ENCODE measurements at regions not wholly inside any gene's neighbourhood (a gene's known extent, or its start where the extent isn't known, plus 50 kb on each side); places are given as distances from the start of the nearest gene placed in this dataset.

DNA sequence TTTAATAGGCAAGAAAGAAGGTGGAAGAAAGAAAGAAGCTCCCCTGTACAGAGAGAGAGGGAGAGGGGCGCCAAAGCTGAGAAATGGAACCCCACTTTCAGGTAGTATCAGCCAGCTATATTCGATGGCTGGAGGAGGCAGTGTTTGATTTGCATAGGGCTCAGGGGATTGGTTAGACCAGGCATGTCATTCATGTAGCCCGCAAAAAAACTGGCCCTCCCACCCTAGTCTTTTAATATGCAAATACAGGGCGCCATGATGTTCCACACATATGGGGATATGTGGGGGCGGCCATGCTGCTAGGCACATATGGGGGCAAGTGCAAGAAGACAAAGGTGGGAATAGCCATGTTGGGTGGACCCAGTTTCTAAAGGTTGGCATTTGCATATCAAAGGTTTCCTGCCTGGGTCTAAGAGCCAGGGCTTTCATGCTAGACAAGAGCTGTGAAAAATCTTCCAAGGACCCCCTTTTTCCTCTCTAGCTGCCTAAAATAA is 174.4 kb upstream of the ADRA1B start:
- no peak for TF ChIP-seq GATA1 (IDR thresholded peaks at IDR 0.05; ENCODE audit: low read depth, low read length)
- TF ChIP-seq POLR2A (IDR thresholded peaks at IDR 0.05; ENCODE audit: low read length): no peak
- DNase-seq: no peak

DNA sequence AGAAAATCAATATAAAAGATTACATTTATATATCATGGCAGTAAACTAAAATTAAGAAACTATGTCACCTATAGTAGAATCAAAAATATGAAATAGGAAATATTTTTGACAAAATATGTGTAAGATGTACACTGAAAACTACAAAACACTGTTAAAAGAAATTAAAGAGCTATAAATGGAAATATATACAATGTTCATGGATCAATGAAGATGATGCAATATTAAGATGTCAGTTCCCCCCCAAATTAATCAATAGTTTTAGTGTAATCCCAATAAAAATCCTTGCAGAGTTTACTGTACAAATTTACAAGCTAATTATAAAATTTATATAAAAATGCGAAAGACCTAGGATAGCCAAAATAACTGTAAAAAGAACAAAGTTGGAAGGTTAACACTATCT is 173.0 kb upstream of the ADRA1B start:
- no peak for DNase-seq
- TF ChIP-seq GATA1 (IDR thresholded peaks at IDR 0.05; ENCODE audit: low read depth, low read length) (no peak), POLR2A (IDR thresholded peaks at IDR 0.05; ENCODE audit: low read length) (no peak)

DNA sequence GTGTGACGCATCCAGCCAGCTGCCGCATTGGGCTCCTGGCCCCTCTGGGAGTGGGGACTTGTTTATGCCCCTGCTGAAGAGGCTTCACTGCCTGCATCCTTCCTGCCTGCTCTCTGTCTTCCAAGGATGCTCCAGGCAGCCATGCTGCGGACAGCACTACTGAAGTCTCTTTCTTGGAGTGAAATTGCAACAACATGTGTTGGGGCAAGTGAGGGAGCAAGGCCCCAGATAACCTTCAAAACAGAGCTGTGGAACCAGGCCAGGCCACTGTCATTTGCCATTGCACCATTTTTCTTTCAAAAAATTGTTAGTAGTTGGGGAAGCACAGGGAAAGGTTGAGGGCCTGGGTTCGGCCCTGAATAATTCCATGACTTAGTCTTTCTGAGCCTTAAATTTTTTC is 169.6 kb upstream of the ADRA1B start:
- DNase-seq: no peak
- no peak for TF ChIP-seq POLR2A (IDR thresholded peaks at IDR 0.05; ENCODE audit: low read length)
- TF ChIP-seq GATA1 (IDR thresholded peaks at IDR 0.05; ENCODE audit: low read depth, low read length): no peak

DNA sequence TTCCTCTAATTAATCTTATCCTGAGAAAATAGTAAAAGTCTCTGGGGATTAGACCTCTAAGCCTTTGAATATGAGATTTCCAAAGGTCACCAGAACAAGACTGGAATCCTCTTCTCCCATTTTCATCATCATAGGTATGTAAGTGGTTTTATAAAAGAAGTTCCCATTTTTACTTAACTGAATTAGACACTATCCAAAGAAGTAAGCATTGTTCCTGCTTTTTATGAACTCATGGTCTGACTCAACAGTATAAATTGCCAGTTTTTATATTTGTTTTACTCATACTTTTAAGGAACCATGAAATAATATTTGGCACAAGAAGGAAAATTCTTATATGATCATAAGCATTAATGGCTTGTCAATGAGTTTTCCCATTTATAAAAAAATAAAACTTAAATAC is 167.1 kb upstream of the ADRA1B start:
- DNase-seq: no peak
- TF ChIP-seq POLR2A (IDR thresholded peaks at IDR 0.05; ENCODE audit: low read length) (no peak), GATA1 (IDR thresholded peaks at IDR 0.05; ENCODE audit: low read depth, low read length) (no peak)

DNA sequence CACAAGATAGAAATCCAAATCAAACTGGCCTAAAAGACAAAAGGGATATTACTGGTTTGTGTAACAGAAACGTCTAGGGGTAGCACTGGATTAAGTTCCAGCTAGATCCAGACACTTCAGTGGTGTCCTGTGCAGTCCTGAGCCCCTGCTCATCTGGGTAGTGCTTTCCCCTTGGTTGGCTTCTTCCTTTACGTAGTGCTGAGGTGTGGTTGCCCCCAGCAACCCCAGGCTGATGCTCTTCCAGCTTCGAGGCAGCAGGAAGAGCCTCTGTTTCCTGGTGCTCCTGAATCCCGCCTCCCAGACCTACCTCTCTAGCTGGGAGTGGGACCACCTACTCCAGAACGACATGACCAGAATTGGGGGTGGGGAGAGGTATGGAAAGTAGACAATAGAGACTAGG is 166.1 kb upstream of the ADRA1B start:
- no peak for DNase-seq
- TF ChIP-seq GATA1 (IDR thresholded peaks at IDR 0.05; ENCODE audit: low read depth, low read length) (no peak), POLR2A (IDR thresholded peaks at IDR 0.05; ENCODE audit: low read length) (no peak)

DNA sequence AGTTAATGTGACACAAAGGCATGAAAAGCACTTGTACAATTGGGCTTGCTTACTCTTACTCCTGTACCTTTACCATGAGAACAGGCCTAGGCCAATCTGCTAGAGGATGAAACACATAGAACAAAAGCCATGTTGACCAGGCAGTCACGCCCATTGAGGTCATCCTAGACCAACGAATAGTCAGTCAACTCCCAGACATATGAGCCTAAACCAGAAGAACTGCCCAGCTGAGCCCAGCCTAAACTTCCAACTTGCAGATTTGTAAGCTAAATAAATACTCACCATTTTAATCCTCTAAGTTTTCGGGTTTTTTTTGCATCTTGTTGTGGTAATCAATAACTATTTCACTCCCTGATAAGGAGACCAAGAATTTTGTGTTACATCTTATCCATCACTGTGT is 164.8 kb upstream of the ADRA1B start:
- no peak for DNase-seq
- TF ChIP-seq POLR2A (IDR thresholded peaks at IDR 0.05; ENCODE audit: low read length) (no peak), GATA1 (IDR thresholded peaks at IDR 0.05; ENCODE audit: low read depth, low read length) (no peak)

DNA sequence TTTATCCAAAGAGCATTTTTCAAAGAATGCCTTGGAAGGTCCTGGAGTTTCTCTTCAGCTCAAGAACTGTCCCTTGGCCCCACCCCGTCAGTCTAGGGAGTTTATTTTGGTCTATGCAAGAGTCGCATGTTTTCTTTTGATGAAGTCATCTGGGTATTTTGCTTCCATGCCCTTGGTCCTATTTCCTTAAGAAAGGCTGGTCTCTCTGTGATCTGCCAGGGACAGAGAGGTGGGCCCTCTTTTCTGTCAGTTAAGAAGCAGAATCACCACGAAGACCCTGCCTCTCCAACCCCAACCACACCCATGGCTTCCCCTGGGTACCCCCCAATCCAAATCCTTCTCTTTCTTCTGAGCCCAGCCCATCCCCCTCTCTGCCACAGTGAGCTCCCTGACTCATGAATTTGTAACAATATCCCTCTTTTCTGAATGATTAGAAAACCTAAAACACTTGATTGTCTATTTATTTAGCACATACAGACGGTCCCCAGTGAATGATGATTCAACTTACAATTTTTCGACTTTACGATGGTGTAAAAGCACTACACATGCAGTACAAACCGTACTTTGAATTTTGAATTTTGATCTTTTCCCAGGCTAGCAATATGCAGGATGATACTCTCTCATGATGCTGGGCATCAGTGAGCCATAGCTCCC is 163.5 kb upstream of the ADRA1B start:
- DNase-seq: no peak

DNA sequence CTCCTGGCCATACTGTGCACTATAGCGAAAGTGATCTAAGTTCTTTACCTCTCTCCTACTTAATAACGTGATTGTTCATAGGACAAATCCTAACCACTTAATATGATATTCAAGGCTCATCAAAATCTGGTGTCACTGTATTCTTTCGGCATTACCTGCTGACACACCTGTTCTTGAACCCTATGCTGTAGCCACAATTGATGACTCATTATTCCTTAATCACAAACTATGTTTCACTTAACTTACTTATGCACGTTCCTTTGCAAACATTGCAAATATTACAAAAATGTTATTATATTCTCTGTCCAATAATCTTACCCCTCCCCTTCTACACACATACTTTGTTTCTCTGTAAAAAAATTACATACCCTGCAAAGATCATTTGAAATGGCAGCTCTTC is 158.1 kb upstream of the ADRA1B start:
- TF ChIP-seq POLR2A (IDR thresholded peaks at IDR 0.05; ENCODE audit: low read length): no peak
- no peak for DNase-seq

More for the DNA sequence above, 163.5 kb upstream of the ADRA1B start:
- TF ChIP-seq GATA1 (IDR thresholded peaks at IDR 0.05; ENCODE audit: low read depth, low read length) (no peak), POLR2A (IDR thresholded peaks at IDR 0.05; ENCODE audit: low read length) (no peak)

DNA sequence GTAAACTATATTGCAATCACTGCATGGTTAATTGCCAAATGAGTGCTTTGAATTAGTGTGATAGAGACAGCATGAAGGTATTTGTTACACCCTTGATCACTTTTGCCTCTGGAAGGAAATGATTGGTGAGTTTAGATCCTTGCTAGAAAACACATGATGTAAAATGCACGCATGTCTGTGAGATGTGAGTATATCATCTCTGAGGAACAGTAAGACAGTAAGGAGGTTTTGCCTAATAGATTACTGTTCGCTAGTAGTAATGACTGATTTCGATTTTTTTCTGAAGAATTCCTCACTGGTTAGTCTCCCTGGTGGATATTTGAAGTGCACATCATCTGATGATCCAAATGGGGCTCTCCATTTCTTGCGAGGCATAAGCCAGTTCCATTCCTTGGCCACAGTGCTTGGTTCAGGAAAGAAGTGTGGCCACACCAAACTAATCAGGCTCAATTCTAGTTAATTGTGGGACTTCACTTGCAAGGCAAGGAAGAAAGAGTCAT is 156.4 kb upstream of the ADRA1B start:
- TF ChIP-seq POLR2A (IDR thresholded peaks at IDR 0.05; ENCODE audit: low read length): no peak

DNA sequence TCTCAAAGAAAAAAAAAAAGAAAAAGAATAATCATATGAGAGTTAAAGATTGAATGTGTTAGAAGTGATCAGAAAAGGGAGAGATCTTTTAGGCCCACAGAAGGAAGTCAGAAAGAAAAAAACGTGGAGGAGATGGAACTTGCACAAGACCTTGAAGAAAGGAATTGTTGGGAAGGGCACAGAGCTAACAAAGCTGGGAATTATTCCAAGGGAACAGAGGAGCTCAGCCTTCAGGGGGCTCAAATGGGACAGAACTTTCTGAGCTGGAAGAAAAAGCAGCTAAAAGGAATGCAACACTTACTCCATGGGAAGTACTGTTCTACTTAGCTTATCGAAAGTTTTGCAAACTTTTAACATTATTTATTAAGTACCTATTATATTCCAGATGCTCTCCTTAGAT is 153.4 kb upstream of the ADRA1B start:
- no peak for DNase-seq
- TF ChIP-seq GATA1 (IDR thresholded peaks at IDR 0.05; ENCODE audit: low read depth, low read length) (no peak), POLR2A (IDR thresholded peaks at IDR 0.05; ENCODE audit: low read length) (no peak)

More for the DNA sequence above, 156.4 kb upstream of the ADRA1B start:
- DNase-seq: no peak

DNA sequence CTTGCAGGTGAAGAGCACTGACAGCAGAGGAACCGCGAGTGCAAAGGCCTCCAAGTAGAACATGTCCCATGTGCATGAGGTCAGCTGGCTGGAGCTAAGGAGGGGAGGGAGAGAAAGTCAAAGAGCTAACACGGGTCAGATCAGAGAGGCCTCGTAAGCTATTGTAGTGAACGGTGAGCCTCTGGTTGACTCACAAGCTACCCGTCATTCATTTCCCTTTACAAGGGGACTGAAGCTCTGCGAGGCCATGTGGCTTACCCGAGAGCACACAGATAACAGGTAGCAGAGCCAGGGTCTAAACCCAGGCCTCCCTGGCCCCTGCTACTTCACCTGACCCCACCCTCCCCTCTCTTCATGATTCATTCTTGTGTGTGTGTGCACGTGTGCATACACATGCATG is 152.7 kb upstream of the ADRA1B start:
- TF ChIP-seq GATA1 (IDR thresholded peaks at IDR 0.05; ENCODE audit: low read depth, low read length) (no peak), POLR2A (IDR thresholded peaks at IDR 0.05; ENCODE audit: low read length) (no peak)
- DNase-seq: no peak

DNA sequence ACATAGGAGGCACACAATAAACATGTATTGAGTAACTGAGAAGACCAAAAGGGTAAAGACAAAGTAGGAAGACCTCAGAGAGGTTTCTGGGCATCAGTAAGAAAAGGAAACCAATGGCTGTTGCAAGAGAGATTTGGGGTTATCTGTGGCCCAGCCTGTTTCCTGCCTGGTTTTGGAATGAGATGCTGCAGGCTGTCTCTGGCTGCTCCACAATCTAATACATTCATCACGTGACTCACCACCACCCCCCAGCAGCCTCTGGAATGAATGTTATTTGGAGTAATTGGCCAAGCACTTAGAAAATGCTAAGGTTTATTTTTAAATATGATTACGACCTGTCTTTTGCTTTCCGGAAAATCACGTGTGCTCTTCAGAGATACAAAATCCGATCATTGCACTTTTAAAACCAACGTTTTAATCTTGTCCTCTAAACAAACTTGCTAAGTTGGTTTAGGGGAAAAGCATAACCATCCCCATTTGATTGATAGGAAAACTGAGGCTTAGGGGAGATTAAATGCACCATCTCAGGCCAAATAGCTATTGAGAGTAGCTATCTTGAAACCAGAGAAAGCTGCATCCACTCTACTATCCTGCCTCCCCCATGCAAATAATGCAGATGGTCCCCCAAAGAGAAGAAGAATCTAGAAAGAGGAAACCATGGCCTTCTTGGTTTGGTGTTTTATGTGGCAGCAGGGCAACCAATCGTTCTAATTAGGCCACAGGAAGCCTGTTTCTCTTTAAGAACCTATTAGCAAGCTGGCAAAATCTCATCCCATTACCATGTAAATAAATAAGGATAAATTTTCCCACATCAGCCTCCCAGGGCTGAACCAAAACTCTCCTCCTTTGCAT is 151.8 kb upstream of the ADRA1B start:
- no peak for DNase-seq
- TF ChIP-seq GATA1 (IDR thresholded peaks at IDR 0.05; ENCODE audit: low read depth, low read length) (no peak), POLR2A (IDR thresholded peaks at IDR 0.05; ENCODE audit: low read length) (no peak)

DNA sequence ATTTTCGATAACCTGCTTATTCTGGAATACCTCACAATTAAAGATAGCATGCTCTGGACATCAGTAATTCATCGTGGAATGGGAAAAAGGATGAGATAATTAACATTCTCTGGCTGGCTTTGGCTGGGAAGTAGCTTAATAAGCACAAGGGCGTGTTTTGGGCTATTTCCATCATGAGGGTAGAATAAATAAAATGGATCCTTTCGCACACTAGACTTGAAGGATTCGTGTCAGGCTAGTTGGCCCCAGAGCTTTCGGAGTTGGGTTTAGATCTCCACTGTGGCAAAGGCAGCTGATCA is 151.2 kb upstream of the ADRA1B start:
- no peak for TF ChIP-seq POLR2A (IDR thresholded peaks at IDR 0.05; ENCODE audit: low read length)
- DNase-seq: no peak

DNA sequence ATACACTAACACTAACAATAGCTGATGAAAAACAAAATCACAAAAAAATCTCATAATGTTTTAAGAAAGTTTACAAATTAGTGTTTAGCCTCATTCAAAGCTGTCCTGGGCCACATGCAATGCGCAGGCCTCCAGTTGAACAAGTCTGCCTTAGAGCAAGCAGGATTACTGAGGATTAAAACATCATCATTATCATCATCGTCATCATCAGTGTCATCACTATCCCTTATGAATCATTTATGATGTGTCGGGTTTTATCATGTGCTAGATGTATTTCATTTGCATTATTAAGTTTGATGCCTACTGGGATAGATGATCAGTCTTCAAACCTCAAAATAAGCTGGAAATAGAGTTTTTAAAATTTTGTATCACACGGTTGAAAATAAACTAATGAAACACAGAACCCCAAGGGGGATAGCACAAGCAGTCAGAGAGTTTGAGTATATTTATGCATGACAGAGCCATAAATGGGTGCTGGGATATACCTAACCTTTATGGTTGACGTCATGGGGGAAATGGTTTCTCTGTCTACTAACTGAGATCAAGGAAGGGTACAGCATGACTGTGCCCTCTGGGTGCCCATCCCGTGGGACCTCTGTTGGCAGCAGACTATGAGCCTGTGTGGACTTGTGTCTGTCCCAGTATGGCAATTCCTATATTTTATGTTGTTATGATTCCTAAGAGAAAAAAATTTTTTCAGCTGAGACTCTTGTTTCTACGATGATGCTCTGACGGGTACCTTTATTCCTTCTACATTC is 150.3 kb upstream of the ADRA1B start:
- TF ChIP-seq GATA1 (IDR thresholded peaks at IDR 0.05; ENCODE audit: low read depth, low read length) (no peak), POLR2A (IDR thresholded peaks at IDR 0.05; ENCODE audit: low read length) (no peak)
- DNase-seq: no peak
